ENCODE measurements at regions not wholly inside any gene's neighbourhood (a gene's known extent, or its start where the extent isn't known, plus 50 kb on each side); places are given as distances from the start of the nearest gene placed in this dataset.

DNA sequence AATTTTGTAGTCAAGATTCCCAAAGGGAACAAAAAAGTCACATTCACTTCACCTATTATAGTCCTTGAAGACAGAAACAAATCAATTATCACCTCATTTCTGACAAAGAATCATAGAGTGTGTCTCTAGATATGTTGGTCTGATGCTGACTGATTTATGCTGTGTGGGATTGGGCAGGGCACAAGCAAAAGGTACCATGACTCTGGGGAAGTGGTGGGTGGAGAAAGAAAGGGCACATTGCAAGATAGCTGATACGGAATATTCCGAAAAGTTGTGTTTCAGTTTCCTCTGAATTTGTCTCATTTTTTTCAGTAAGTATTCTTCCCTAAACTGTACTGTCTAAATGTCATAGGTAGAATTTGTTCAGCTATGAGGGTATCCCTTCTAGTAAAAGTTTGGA lies 268.0 kb downstream of the MREG start:
- intact Hi-C loops (cut with DNase I) = no loop called here
- DNase-seq (no peak), ATAC-seq (no peak)
- Histone ChIP-seq H3K36me3 (ENCODE audit: insufficient read depth in 1 of 2, low read depth in 1 of 2) (no peaks in the 10 kb centered on the region), H3K4me1 (no peaks in the 10 kb centered on the region), H3K4me3 (no peak overlapping the region), H3K27me3 (ENCODE audit: insufficient read depth in 3 of 3, low read length in 2 of 3) (no peaks in the 10 kb centered on the region), H3K27ac (no peak overlapping the region), H3K9me3 (no peaks in the 10 kb centered on the region)
- TF ChIP-seq, protein P1, sequence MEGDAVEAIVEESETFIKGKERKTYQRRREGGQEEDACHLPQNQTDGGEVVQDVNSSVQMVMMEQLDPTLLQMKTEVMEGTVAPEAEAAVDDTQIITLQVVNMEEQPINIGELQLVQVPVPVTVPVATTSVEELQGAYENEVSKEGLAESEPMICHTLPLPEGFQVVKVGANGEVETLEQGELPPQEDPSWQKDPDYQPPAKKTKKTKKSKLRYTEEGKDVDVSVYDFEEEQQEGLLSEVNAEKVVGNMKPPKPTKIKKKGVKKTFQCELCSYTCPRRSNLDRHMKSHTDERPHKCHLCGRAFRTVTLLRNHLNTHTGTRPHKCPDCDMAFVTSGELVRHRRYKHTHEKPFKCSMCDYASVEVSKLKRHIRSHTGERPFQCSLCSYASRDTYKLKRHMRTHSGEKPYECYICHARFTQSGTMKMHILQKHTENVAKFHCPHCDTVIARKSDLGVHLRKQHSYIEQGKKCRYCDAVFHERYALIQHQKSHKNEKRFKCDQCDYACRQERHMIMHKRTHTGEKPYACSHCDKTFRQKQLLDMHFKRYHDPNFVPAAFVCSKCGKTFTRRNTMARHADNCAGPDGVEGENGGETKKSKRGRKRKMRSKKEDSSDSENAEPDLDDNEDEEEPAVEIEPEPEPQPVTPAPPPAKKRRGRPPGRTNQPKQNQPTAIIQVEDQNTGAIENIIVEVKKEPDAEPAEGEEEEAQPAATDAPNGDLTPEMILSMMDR (IDR thresholded peaks at IDR 0.05) = no peak
- WGBS, 3 donors = 90 to 97% (median 95%) methylated on average over 2 of the region's 2 CpGs

DNA sequence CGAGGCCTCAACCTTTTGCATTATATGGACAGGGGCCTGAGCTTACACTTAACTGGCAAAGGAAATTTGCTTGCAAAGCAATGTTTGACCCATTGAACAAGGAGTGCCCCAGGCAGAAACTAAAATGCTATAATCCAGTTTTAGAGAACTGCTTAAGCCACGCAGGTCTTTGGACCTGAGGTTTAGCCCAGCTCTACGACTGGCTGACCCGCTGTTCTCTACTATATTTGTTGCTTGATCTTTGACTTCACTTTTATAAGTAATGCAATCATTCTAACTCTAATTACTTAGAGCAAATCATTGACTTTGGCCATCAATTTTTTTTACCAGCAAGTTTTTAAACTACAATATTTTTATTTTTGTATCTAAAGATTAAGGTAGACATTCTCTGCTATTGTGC lies 268.8 kb downstream of the MREG start:
- no peak overlapping the region for H3K27ac ChIP-seq
- DNase-seq (no peak), ATAC-seq (no peak)
- intact Hi-C loops (cut with DNase I) = no loop called here
- 95 to 97% (median 95%) methylated on average over 4 of the region's 4 CpGs for WGBS, 3 donors
- no peak overlapping the region for H3K4me3 ChIP-seq
- H3K4me1 ChIP-seq = no peaks in the 10 kb centered on the region
- H3K36me3 ChIP-seq (ENCODE audit: insufficient read depth in 1 of 2, low read depth in 1 of 2) = no peaks in the 10 kb centered on the region
- TF ChIP-seq, protein P1 (IDR thresholded peaks at IDR 0.05) = no peak
- no peaks in the 10 kb centered on the region for H3K27me3 ChIP-seq (ENCODE audit: insufficient read depth in 3 of 3, low read length in 2 of 3)
- no peaks in the 10 kb centered on the region for H3K9me3 ChIP-seq

DNA sequence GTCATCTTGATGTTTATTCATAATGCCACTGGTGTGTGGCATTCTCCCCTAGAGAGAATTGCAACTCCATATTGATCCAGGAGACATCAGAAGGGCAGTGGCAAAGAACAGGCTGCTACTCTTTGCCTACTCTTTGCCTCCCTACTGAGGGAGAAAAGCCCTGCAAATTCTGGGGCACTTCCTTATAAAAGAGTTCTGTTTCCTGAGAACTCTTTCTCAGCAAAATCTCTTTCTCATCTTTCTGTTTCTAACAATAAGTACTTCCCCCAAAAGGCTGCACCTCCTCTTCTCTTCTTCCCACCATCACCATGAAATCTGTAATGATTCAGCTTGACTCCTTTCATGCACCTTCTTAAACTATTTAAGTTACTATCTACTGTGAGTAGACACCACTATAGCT lies 270.3 kb downstream of the MREG start:
- TF ChIP-seq, protein P1 (IDR thresholded peaks at IDR 0.05) = no peak
- intact Hi-C loops (cut with DNase I) = no loop called here
- H3K4me3 ChIP-seq = no peak overlapping the region
- H3K4me1 ChIP-seq = no peaks in the 10 kb centered on the region
- no peak overlapping the region for H3K27ac ChIP-seq
- ATAC-seq (no peak), DNase-seq (no peak)
- no peaks in the 10 kb centered on the region for H3K27me3 ChIP-seq (ENCODE audit: insufficient read depth in 3 of 3, low read length in 2 of 3)
- H3K36me3 ChIP-seq (ENCODE audit: insufficient read depth in 1 of 2, low read depth in 1 of 2) = no peaks in the 10 kb centered on the region
- no peaks in the 10 kb centered on the region for H3K9me3 ChIP-seq

DNA sequence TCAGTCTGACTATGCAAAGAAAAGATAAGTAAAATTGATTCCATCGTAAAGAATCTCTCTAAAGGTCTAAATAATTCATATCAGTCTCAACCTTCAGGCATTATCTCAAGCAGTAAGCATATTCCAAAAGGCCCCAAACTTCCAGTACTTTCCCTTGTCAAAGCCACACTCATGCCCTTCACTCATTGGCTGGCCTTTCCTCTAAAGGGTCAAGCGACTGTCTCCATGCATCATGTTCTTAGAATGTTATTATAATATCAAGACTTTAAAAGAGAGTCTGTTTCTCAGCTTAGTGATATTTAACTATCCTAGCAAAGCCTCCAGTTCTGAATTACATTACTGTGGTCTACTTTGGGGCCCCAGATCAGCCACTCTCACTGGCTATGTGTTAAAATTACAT lies 271.3 kb downstream of the MREG start:
- TF ChIP-seq, protein P1 (IDR thresholded peaks at IDR 0.05) = no peak
- Histone ChIP-seq H3K9me3 (no peaks in the 10 kb centered on the region), H3K27ac (no peak overlapping the region), H3K4me3 (no peak overlapping the region), H3K27me3 (ENCODE audit: insufficient read depth in 3 of 3, low read length in 2 of 3) (no peaks in the 10 kb centered on the region), H3K36me3 (ENCODE audit: insufficient read depth in 1 of 2, low read depth in 1 of 2) (no peaks in the 10 kb centered on the region), H3K4me1 (no peaks in the 10 kb centered on the region)
- ATAC-seq (no peak), DNase-seq (no peak)
- intact Hi-C loops (cut with DNase I) = no loop called here
- WGBS, 3 donors = 94 to 97% (median 97%) methylated on average over 2 of the region's 2 CpGs

DNA sequence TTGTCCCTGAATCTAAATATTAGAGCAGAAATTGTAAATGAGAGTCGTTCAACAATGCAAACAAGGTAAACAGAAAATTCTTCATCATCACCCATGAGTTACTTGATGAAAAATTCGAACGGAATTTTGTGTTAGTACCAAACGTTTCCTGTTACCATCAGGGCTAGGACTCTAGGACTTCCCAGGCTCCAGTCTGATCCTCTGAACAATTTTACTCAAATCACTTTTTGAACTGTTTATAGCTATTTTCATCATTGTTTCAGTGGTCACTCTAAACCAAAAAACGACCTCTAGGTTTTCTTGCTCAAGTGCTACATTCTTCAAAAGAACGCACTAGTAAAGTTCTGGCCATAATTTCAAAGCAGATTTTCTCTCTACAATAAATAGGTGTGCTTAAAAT lies 273.3 kb downstream of the MREG start:
- DNase-seq (no peak), ATAC-seq (no peak)
- no peaks in the 10 kb centered on the region for H3K4me1 ChIP-seq
- no peaks in the 10 kb centered on the region for H3K9me3 ChIP-seq
- no peaks in the 10 kb centered on the region for H3K36me3 ChIP-seq (ENCODE audit: insufficient read depth in 1 of 2, low read depth in 1 of 2)
- H3K27me3 ChIP-seq (ENCODE audit: insufficient read depth in 3 of 3, low read length in 2 of 3) = no peaks in the 10 kb centered on the region
- no peak overlapping the region for H3K27ac ChIP-seq
- intact Hi-C loops (cut with DNase I) = no loop called here
- no peak overlapping the region for H3K4me3 ChIP-seq
- TF ChIP-seq, protein P1 (IDR thresholded peaks at IDR 0.05) = no peak
- 79 to 88% (median 84%) methylated on average over 6 of the region's 6 CpGs for WGBS, 3 donors

Data from psoas muscle (tissue), 7 donors.